ENCODE measurements at regions not wholly inside any gene's neighbourhood (a gene's known extent, or its start where the extent isn't known, plus 50 kb on each side); places are given as distances from the start of the nearest gene placed in this dataset.

- Histone ChIP-seq H3K9me3 (ENCODE audit: low read length) (no peaks in the 10 kb centered on the region), H3K27ac (ENCODE audit: low read length) (peak overlapping the region; percentile 76), H3K4me2 (ENCODE audit: low read length) (peak overlapping the region; percentile 72), H3F3A (ENCODE audit: low read length, unreplicated experiment) (no peaks in the 10 kb centered on the region), H3K79me2 (ENCODE audit: low read length) (no peaks in the 10 kb centered on the region), H3K4me1 (ENCODE audit: insufficient read depth, low read length) (peaks cover 48% of the 10 kb centered on the region), H3K9me2 (replicated peaks; ENCODE audit: low read length) (no peaks in the 10 kb centered on the region), H3K9ac (ENCODE audit: low read length) (peak overlapping the region; percentile 34; the same call in 1 of the 2 replicates), H2AFZ (ENCODE audit: low read length) (peak overlapping the region; percentile 20; the same call in 1 of the 2 replicates), H4K20me1 (ENCODE audit: low read length) (no peaks in the 10 kb centered on the region), H3K36me3 (ENCODE audit: low read depth, low read length) (no peaks in the 10 kb centered on the region), H3K4me3 (ENCODE audit: low read length) (peak overlapping the region; percentile 25; the same call in 1 of the 2 replicates), H3K27me3 (ENCODE audit: low read length) (no peaks in the 10 kb centered on the region)
- no TSS peak for BruUV-seq (replicated peaks)
- DNase-seq, result peak; percentile 67
- peak; percentile 73 for ATAC-seq
- ChIA-PET POLR2A (ENCODE audit: unreplicated experiment) (interaction anchor here (0.6 kb wide), 2 partner anchors 13 to 988 kb away, joined by 3 to 6 read pairs; no protein-coding TSS in a partner anchor), CTCF (interaction anchor here (0.6 to 0.8 kb wide), 3 partner anchors 9 to 1440 kb away, joined by 3 to 6 read pairs (median 4); no protein-coding TSS in a partner anchor)
- no peak for TF ChIP-seq EZH2 (IDR thresholded peaks at IDR 0.05; ENCODE audit: low read length, unreplicated experiment)
- TF ChIP-seq EZH2phosphoT487 (IDR thresholded peaks at IDR 0.05; ENCODE audit: borderline replicate concordance, low read length), result no peak
- no peak for TF ChIP-seq CTCF (conservative IDR thresholded peaks at IDR 0.05; ENCODE audit: low read depth, low read length)
- intact Hi-C loops (cut with micrococcal nuclease), result loop anchor here (2.0 to 10.0 kb wide), 3 partner anchors 105 to 451 kb away; no protein-coding TSS in a partner anchor
Measured at GRCh38 chr2:220513573-220514288, 886.3 kb downstream of the SLC4A3 start.

GRCh38 chr2:220521551-220521950 is 894.1 kb downstream of the SLC4A3 start:
- ChIA-PET POLR2A (ENCODE audit: unreplicated experiment) (no interaction called here), CTCF (interaction anchor here (0.6 kb wide), 1 partner anchor 290 kb away, joined by 3 read pairs; no protein-coding TSS in a partner anchor)
- ATAC-seq (no peak), DNase-seq (no peak)
- Histone ChIP-seq H2AFZ (ENCODE audit: low read length) (no peak overlapping the region), H3K9ac (ENCODE audit: low read length) (no peak overlapping the region), H3K27ac (ENCODE audit: low read length) (no peak overlapping the region), H3K27me3 (ENCODE audit: low read length) (no peaks in the 10 kb centered on the region), H3K4me3 (ENCODE audit: low read length) (no peak overlapping the region), H3K79me2 (ENCODE audit: low read length) (no peaks in the 10 kb centered on the region), H3K9me3 (ENCODE audit: low read length) (no peaks in the 10 kb centered on the region), H4K20me1 (ENCODE audit: low read length) (no peaks in the 10 kb centered on the region), H3K4me1 (ENCODE audit: insufficient read depth, low read length) (no peaks in the 10 kb centered on the region), H3K36me3 (ENCODE audit: low read depth, low read length) (no peaks in the 10 kb centered on the region), H3F3A (ENCODE audit: low read length, unreplicated experiment) (no peaks in the 10 kb centered on the region), H3K9me2 (replicated peaks; ENCODE audit: low read length) (no peaks in the 10 kb centered on the region), H3K4me2 (ENCODE audit: low read length) (no peak overlapping the region)
- intact Hi-C loops (cut with micrococcal nuclease), result no loop called here
- TF ChIP-seq CTCF (conservative IDR thresholded peaks at IDR 0.05; ENCODE audit: low read depth, low read length) (no peak), EZH2phosphoT487 (IDR thresholded peaks at IDR 0.05; ENCODE audit: borderline replicate concordance, low read length) (no peak), EZH2 (IDR thresholded peaks at IDR 0.05; ENCODE audit: low read length, unreplicated experiment) (no peak)
- BruUV-seq (replicated peaks), result no TSS peak

- DNase-seq (no peak), ATAC-seq (no peak)
- no peaks in the 10 kb centered on the region for H3K9me3 ChIP-seq (ENCODE audit: low read length)
- no peak overlapping the region for H2AFZ ChIP-seq (ENCODE audit: low read length)
- no peak overlapping the region for H3K9ac ChIP-seq (ENCODE audit: low read length)
- H3K27ac ChIP-seq (ENCODE audit: low read length), result no peak overlapping the region
- H3K27me3 ChIP-seq (ENCODE audit: low read length), result no peaks in the 10 kb centered on the region
- POLR2A ChIA-PET (ENCODE audit: unreplicated experiment), result no interaction called here
- H4K20me1 ChIP-seq (ENCODE audit: low read length), result no peaks in the 10 kb centered on the region
- no peaks in the 10 kb centered on the region for H3K79me2 ChIP-seq (ENCODE audit: low read length)
- H3K9me2 ChIP-seq (replicated peaks; ENCODE audit: low read length), result no peaks in the 10 kb centered on the region
- no peak overlapping the region for H3K4me3 ChIP-seq (ENCODE audit: low read length)
- TF ChIP-seq CTCF (conservative IDR thresholded peaks at IDR 0.05; ENCODE audit: low read depth, low read length), result no peak
- no peak for TF ChIP-seq EZH2 (IDR thresholded peaks at IDR 0.05; ENCODE audit: low read length, unreplicated experiment)
- TF ChIP-seq EZH2phosphoT487 (IDR thresholded peaks at IDR 0.05; ENCODE audit: borderline replicate concordance, low read length), result no peak
- no peaks in the 10 kb centered on the region for H3K4me1 ChIP-seq (ENCODE audit: insufficient read depth, low read length)
- BruUV-seq (replicated peaks), result no TSS peak
- no peak overlapping the region for H3K4me2 ChIP-seq (ENCODE audit: low read length)
- CTCF ChIA-PET, result no interaction called here
- intact Hi-C loops (cut with micrococcal nuclease), result no loop called here
- no peaks in the 10 kb centered on the region for H3F3A ChIP-seq (ENCODE audit: low read length, unreplicated experiment)
- no peaks in the 10 kb centered on the region for H3K36me3 ChIP-seq (ENCODE audit: low read depth, low read length)
Measured at GRCh38 chr2:220528180-220528675, 900.8 kb downstream of the SLC4A3 start.
